NT2/D1 (cell line): ENCODE measurements at regions not wholly inside any gene's neighbourhood (a gene's known extent, or its start where the extent isn't known, plus 50 kb on each side); places are given as distances from the start of the nearest gene placed in this dataset.
"Not testable (repeated sequence)": the region's sequence is repeated elsewhere in the genome, so short reads cannot be mapped to it uniquely, and the experiment has no call there.

Experiments
- DNase-seq: peaks from one replicate; pipeline ENCODE4 v3.0.0-alpha.2; 2011; ENCODE audit warnings: low read depth, low spot score
- H3K27me3 ChIP-seq: 2 replicates; pipeline ENCODE4 v1.6.0; 2011; ENCODE audit warnings: mild to moderate bottlenecking; ENCODE audit not compliant: insufficient read length, insufficient read depth
- H3K36me3 ChIP-seq: 2 replicates; pipeline ENCODE4 v1.6.1; 2011; ENCODE audit warnings: mild to moderate bottlenecking, low read length, mixed read lengths; ENCODE audit not compliant: insufficient read depth, insufficient read length
- H3K4me1 ChIP-seq: 2 replicates; pipeline ENCODE4 v1.5.1; 2011; ENCODE audit not compliant: insufficient read depth, insufficient read length
- H3K4me3 ChIP-seq: 2 replicates; pipeline ENCODE4 v1.5.1; 2011; ENCODE audit warnings: low read depth; ENCODE audit not compliant: insufficient read length
- H3K9ac ChIP-seq: 2 replicates; pipeline ENCODE4 v1.6.0; 2011; ENCODE audit warnings: low read depth; ENCODE audit not compliant: insufficient read length
- H3K9me3 ChIP-seq: 2 replicates; pipeline ENCODE4 v1.5.1; 2011; ENCODE audit warnings: mild to moderate bottlenecking, low read length; ENCODE audit not compliant: insufficient read depth
- SUZ12 ChIP-seq: IDR thresholded peaks from 2 replicates; pipeline ENCODE4 v1.6.1; 2011; ENCODE audit not compliant: insufficient read length, insufficient read depth; ENCODE audit errors: extremely low read depth
- YY1 ChIP-seq: IDR thresholded peaks from 2 replicates; pipeline ENCODE4 v1.6.1; 2011; ENCODE audit not compliant: insufficient read length, insufficient read depth
- ZNF274 ChIP-seq: IDR thresholded peaks from 2 replicates; pipeline ENCODE4 v1.6.1; 2011; ENCODE audit warnings: mild to moderate bottlenecking, low read depth, low read length

DNA sequence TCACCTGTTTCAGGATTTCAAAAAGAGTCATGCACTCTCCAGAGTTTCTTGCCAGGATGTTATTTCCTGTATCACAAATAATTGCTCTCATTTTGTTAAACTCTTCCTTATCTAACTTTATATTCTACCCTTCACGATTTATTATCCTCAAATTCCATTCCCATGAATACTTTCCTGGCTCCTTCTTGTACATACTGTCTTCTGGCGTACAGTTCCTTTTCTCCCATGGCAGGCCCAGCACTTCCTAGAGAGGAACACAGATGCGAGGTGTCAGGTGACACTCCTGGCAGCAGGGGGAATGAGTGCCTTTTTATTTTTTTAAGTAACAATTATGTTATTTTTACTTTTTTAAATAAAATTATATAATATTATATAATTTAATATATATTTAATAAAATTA, 411.9 kb downstream of the TFEC start:
- Histone ChIP-seq H3K27me3 (no peaks in the 10 kb centered on the region), H3K4me1 (no peaks in the 10 kb centered on the region), H3K9me3 (no peaks in the 10 kb centered on the region), H3K4me3 (no peak overlapping the region), H3K9ac (no peak overlapping the region), H3K36me3 (no peaks in the 10 kb centered on the region)
- DNase-seq, result no peak
- no peak for TF ChIP-seq ZNF274
- no peak for TF ChIP-seq SUZ12
- TF ChIP-seq YY1, result no peak

DNA sequence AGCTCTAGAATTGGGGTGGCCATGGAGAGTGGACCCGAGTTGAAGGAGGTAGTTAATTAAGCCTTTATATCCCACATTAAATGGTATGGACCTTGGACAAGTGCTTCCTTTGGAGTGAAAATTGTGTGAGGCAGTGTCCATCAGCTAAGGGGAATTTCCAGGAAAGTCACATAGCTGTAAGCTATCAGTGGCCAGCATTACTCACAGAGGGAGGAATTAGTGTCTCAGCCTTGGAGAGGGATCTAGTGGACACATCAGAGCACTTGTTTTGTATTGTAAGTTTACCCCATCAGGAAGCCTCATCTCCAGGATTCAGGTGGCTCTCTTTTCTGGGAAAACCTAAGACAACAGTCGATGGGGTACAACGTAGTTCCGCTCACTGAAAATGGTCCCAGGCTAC, 416.7 kb downstream of the TFEC start:
- no peaks in the 10 kb centered on the region for H3K27me3 ChIP-seq
- no peak overlapping the region for H3K9ac ChIP-seq
- no peaks in the 10 kb centered on the region for H3K9me3 ChIP-seq
- no peak for DNase-seq
- H3K36me3 ChIP-seq, result no peaks in the 10 kb centered on the region
- no peak for TF ChIP-seq SUZ12
- no peak for TF ChIP-seq ZNF274
- no peak for TF ChIP-seq YY1
- H3K4me3 ChIP-seq, result no peak overlapping the region
- H3K4me1 ChIP-seq, result no peaks in the 10 kb centered on the region

DNA sequence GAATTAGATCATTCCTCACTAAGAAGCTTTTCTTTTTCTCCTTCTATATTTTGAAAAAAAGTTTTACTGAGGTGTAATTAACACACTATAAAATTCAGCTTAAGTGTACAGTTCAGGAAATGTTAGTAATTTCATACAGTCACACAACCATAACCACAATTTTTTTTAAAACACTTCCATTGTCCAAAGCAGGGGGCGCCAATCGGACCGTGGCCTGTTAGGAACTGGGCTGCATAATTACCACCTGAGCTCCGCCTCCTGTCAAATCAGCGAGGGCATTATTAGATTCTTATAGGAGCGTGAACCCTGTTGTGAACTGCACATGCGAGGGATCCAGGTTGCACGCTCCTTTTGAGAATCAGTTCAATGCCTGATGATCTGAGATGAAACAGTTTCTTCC, 427.1 kb downstream of the TFEC start:
- no peak overlapping the region for H3K9ac ChIP-seq
- no peaks in the 10 kb centered on the region for H3K4me1 ChIP-seq
- no peaks in the 10 kb centered on the region for H3K27me3 ChIP-seq
- no peak for DNase-seq
- H3K36me3 ChIP-seq, result no peaks in the 10 kb centered on the region
- no peak overlapping the region for H3K4me3 ChIP-seq
- TF ChIP-seq YY1, result no peak
- no peak for TF ChIP-seq SUZ12
- no peak for TF ChIP-seq ZNF274
- H3K9me3 ChIP-seq, result no peaks in the 10 kb centered on the region

DNA sequence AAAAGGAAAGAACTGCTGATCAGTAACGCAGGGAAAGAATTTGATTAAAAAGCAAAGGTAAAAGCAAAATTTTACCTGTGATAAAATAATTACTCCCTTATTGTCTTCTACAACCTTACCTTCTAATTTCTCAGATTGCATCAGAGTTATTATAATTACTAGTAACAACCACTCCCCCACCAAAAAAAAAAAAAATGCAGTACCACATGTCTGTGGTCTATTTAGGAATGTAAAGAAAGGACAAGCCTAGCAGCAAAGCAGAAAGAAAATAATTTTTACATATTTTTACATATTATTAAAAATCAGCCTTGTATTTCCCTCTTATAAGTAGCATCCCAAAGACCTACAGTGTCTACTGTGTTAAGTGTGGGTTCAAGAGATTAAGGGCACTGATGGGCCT, 430.4 kb downstream of the TFEC start:
- Histone ChIP-seq H3K27me3 (no peaks in the 10 kb centered on the region), H3K36me3 (no peaks in the 10 kb centered on the region), H3K9ac (no peak overlapping the region), H3K4me1 (no peaks in the 10 kb centered on the region), H3K4me3 (no peak overlapping the region), H3K9me3 (no peaks in the 10 kb centered on the region)
- TF ChIP-seq SUZ12 (no peak), YY1 (no peak), ZNF274 (no peak)
- DNase-seq, result no peak

DNA sequence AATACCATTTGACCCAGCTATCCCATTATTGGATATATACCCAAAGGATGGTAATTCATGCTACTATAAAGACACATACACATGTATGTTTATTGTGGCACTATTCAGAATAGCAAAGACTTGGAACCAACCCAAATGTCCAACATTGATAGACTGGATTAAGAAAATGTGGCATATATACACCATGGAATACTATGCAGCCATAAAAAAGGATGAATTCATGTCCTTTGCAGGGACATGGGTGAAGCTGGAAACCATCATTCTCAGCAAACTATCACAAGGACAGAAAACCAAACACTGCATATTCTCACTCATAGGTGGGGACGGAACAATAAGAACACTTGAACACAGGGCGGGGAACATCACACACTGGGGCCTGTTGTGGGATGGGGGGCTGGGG, 431.4 kb downstream of the TFEC start:
- H3K4me3 ChIP-seq, H3K36me3 ChIP-seq, H3K9me3 ChIP-seq, H3K4me1 ChIP-seq, DNase-seq, H3K27me3 ChIP-seq, H3K9ac ChIP-seq: not testable (repeated sequence)

DNA sequence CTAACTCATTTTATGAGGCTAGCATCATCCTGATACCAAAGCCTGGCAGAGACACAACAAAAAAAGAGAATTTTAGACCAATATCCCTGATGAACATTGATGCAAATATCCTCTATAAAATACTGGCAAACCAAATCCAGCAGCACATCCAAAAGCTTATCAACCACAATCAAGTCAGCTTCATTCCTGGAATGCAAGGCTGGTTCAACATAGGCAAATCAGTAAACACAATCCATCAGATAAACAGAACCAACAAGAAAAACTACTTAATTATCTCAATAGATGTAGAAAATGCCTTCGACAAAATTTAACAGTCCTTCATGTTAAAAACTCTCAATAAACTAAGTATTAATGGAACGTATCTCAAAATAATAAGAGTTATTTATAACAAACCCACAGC, 433.3 kb downstream of the TFEC start:
- not testable (repeated sequence) for H3K9me3 ChIP-seq, H3K4me3 ChIP-seq, H3K36me3 ChIP-seq, DNase-seq, H3K27me3 ChIP-seq, H3K9ac ChIP-seq, H3K4me1 ChIP-seq

DNA sequence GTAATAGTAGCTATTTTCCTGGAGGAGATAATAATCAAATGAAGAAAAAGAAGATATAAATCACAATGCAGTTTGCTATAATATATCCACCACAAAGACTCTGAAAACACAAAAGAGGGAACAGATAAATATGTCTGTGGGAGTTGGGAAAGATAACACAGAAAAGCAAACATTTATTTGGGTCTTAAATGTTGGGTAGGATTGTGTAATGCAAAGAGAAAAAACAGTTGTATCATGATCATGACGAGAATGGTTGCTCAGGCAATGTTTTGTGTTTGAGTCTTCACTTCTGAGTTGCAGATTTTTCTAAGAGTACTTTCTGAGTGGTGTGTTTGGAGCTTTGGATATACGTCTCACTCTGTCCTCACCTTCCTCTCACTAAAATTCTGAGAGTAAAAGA, 437.5 kb downstream of the TFEC start:
- H3K4me3 ChIP-seq, result no peak overlapping the region
- no peak overlapping the region for H3K9ac ChIP-seq
- H3K36me3 ChIP-seq, result no peaks in the 10 kb centered on the region
- H3K9me3 ChIP-seq, result no peaks in the 10 kb centered on the region
- H3K4me1 ChIP-seq, result no peaks in the 10 kb centered on the region
- TF ChIP-seq ZNF274 (no peak), SUZ12 (no peak), YY1 (no peak)
- DNase-seq, result no peak
- H3K27me3 ChIP-seq, result no peaks in the 10 kb centered on the region

DNA sequence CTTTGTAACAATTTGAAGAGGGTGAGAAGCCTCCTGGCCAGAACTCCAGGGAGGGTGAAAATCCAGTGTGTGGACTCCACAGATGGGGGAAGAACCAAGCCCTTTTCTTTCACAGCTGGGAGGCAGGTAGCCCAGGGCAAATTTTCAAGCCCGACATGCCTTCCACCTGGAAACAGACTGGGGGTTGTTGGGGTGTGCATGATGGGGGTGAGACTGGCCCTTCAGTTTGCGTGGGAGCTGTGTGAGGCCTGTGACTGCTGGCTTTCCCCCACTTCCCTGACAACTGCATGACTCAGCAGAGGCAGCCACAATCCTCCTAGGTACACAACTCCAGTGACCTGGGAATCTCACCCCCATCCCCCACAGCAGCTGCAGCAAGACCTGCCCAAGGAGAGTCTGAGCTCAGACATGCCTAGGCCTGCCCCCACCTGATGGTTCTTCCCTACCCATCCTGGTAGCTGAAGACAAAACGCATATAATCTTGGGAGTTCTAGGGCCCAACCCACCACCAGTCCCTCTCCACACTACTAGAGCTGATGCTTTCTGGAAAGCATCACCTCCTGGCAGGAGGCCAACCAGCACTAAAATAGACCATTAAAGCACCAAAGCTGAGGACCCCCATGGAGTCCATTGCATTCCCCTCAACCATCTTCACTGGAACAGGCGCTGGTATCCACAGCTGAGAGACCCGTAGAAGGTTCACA, 445.4 kb downstream of the TFEC start:
- H3K9me3 ChIP-seq, result no peaks in the 10 kb centered on the region
- no peaks in the 10 kb centered on the region for H3K27me3 ChIP-seq
- H3K36me3 ChIP-seq, result no peaks in the 10 kb centered on the region
- no peak for TF ChIP-seq SUZ12
- TF ChIP-seq ZNF274, result no peak
- TF ChIP-seq YY1, result no peak
- H3K4me1 ChIP-seq, result no peaks in the 10 kb centered on the region
- no peak for DNase-seq
- H3K4me3 ChIP-seq, result no peak overlapping the region
- H3K9ac ChIP-seq, result no peak overlapping the region
